PC-3 (cell line): ENCODE measurements at regions not wholly inside any gene's neighbourhood (a gene's known extent, or its start where the extent isn't known, plus 50 kb on each side); places are given as distances from the start of the nearest gene placed in this dataset.
"Not testable (repeated sequence)": the region's sequence is repeated elsewhere in the genome, so short reads cannot be mapped to it uniquely, and the experiment has no call there.

Source experiments
- ATAC-seq: fragments of 200-7000 bp; cut with Tn5 transposase; 2 replicates; pipeline ENCODE4 v1.9.1; 2020; ENCODE audit warnings: mild to moderate bottlenecking, moderate library complexity
- BruUV-seq: library from RNA; stranded (reverse); fragments of 400-500 nt; replicated peaks from 2 replicates; lab custom pipeline; 2021; lab: Mats Ljungman, UMichigan
- CTCF ChIA-PET: fragments of 300-600 bp; sonication (Branson Sonifier 250); formaldehyde crosslinking; loops from one replicate; lab custom pipeline; 2022; ENCODE audit warnings: antibody characterized with exemption; lab: Charles Lee
- POLR2A ChIA-PET: fragments of 300-600 bp; sonication (Branson Sonifier 250); formaldehyde crosslinking; loops from one replicate; lab custom pipeline; 2022; ENCODE audit warnings: antibody characterized with exemption; ENCODE audit not compliant: unreplicated experiment; lab: Charles Lee
- DNase-seq: peaks from one replicate; pipeline ENCODE4 v3.0.0-alpha.2; 2015
- H2AFZ ChIP-seq: fragments of 300-600 bp; sonication (generic); 2 replicates; pipeline ENCODE4 v1.6.0; 2016; ENCODE audit warnings: antibody characterized with exemption, low read length
- H3F3A ChIP-seq: fragments of 300-600 bp; sonication (generic); one replicate; pipeline ENCODE4 v1.6.0; 2017; ENCODE audit warnings: antibody characterized with exemption, low read length, control low read depth, mild to moderate bottlenecking; ENCODE audit not compliant: unreplicated experiment
- H3K27ac ChIP-seq: fragments of 300-600 bp; sonication (generic); 2 replicates; pipeline ENCODE4 v1.5.1; 2016; ENCODE audit warnings: mild to moderate bottlenecking, low read length
- H3K27me3 ChIP-seq: fragments of 300-600 bp; sonication (generic); 2 replicates; pipeline ENCODE4 v1.6.1; 2016; ENCODE audit warnings: low read length, mixed read lengths
- H3K36me3 ChIP-seq: fragments of 300-600 bp; sonication (generic); 2 replicates; pipeline ENCODE4 v1.6.1; 2016; ENCODE audit warnings: low read depth, mixed run types, low read length, mixed read lengths
- H3K4me1 ChIP-seq: fragments of 300-600 bp; sonication (generic); 2 replicates; pipeline ENCODE4 v1.5.1; 2016; ENCODE audit warnings: low read length; ENCODE audit not compliant: insufficient read depth
- H3K4me2 ChIP-seq: fragments of 300-600 bp; sonication (generic); 2 replicates; pipeline ENCODE4 v1.6.0; 2016; ENCODE audit warnings: low read length
- H3K4me3 ChIP-seq: fragments of 300-600 bp; sonication (generic); 2 replicates; pipeline ENCODE4 v1.5.1; 2016; ENCODE audit warnings: mild to moderate bottlenecking, low read length, mixed read lengths
- H3K79me2 ChIP-seq: fragments of 300-600 bp; sonication (generic); 2 replicates; pipeline ENCODE4 v1.6.1; 2017; ENCODE audit warnings: low read length, mixed read lengths
- H3K9ac ChIP-seq: fragments of 300-600 bp; sonication (generic); 2 replicates; pipeline ENCODE4 v1.6.0; 2016; ENCODE audit warnings: mild to moderate bottlenecking, low read length
- H3K9me2 ChIP-seq: fragments of 300-600 bp; sonication (generic); replicated peaks from 2 replicates; pipeline ENCODE4 v1.6.1; 2016; ENCODE audit warnings: mixed run types, low read length, mixed read lengths
- H3K9me3 ChIP-seq: fragments of 300-600 bp; sonication (generic); 2 replicates; pipeline ENCODE4 v1.6.1; 2016; ENCODE audit warnings: low read length, mixed read lengths
- H4K20me1 ChIP-seq: fragments of 300-600 bp; sonication (generic); 2 replicates; pipeline ENCODE4 v1.6.1; 2016; ENCODE audit warnings: low read length, mixed read lengths
- EZH2 ChIP-seq: fragments of 300-600 bp; sonication (generic); IDR thresholded peaks from one replicate; pipeline ENCODE4 v1.6.1; 2017; ENCODE audit warnings: antibody characterized with exemption, mild to moderate bottlenecking, low read length; ENCODE audit not compliant: unreplicated experiment
- EZH2phosphoT487 ChIP-seq: fragments of 300-600 bp; sonication (generic); IDR thresholded peaks from 2 replicates; pipeline ENCODE4 v1.6.1; 2018; ENCODE audit warnings: mild to moderate bottlenecking, antibody characterized with exemption, low read length, borderline replicate concordance
- intact Hi-C: fragments of 100-400 bp; cut with micrococcal nuclease; formaldehyde crosslinking; loops from 2 replicates; pipeline ENCODE4 v1.9.0; 2023
- TF ChIP-seq, protein P1 (sequence below): fragments of 300-600 bp; sonication (generic); conservative IDR thresholded peaks from 2 replicates; pipeline ENCODE4 v1.5.1; 2017; ENCODE audit warnings: antibody characterized with exemption, low read depth, mild to moderate bottlenecking, low read length

DNA sequence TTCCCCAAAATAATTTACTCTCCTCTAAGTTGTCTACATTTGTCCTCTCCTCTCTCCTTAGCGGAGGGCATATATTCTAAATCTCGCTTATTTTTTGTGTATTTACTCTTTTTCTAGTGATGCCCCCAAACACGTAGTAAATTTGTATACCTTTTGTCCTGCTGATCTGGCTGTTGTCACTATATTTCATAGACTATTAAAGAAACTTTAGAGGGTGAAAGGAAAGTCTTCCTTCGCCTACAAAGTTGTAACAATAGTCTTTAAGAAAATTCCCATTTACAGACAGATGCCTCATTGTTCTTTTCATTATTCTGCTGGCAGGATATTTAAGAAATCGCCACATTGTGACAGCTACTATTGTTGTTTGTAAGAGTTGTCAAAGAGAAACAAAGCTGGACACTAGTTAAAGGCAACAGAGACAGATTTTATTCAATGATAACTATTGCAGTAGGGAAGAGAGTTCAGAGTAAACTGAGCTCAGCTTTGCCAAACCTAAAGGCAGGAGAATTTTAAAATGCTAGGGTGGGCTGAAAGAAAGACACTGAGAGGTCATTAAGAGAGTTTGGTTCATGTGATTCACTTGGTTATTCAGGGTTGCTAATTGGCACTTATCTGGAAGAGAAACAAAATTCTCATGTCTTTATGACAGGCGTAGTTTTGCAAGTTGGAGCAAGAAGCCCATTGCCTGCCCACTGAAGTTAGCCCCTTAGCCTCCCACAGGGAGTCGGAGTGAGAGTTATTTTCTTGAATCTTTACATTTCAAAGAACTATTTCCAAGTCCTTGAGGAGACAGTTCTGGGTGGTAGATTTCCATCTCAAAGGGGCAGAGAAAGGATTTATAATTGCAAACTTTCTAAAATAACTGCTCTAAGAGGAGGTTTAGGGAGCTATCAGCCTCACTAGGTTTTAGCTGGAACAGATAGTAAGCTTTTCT lies 1272.5 kb upstream of the SEL1L start:
- no peak for ATAC-seq

DNA sequence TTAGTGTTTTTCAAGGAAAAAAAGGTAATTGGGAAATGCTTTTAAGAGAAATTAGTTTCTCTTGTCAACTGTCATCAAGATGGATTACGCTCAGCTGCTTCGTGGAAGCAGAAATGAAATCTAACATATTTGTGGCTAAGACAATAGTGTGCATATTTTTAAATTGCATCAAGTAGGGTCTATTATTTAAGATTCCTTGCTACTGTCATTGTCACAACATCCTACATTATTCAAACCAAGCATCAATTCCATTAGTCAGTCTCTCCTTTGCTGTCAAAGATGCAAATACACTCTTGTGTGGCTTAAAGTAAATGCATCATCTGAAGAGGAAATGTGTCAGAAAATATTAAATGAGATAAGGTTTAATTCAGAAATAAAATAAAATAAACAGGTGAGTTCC lies 1277.6 kb upstream of the SEL1L start:
- Histone ChIP-seq H3K9me3 (no peaks in the 10 kb centered on the region), H3K9ac (no peak overlapping the region), H3K4me2 (no peak overlapping the region), H3F3A (no peaks in the 10 kb centered on the region), H4K20me1 (no peaks in the 10 kb centered on the region), H3K27me3 (no peaks in the 10 kb centered on the region), H3K79me2 (no peaks in the 10 kb centered on the region), H3K4me1 (no peaks in the 10 kb centered on the region), H3K27ac (no peak overlapping the region), H3K9me2 (no peaks in the 10 kb centered on the region), H2AFZ (no peak overlapping the region), H3K4me3 (no peak overlapping the region), H3K36me3 (no peaks in the 10 kb centered on the region)
- intact Hi-C loops, result no loop called here
- DNase-seq (no peak), ATAC-seq (no peak)
- CTCF ChIA-PET, result no interaction called here
- no TSS peak for BruUV-seq
- TF ChIP-seq, protein P1, sequence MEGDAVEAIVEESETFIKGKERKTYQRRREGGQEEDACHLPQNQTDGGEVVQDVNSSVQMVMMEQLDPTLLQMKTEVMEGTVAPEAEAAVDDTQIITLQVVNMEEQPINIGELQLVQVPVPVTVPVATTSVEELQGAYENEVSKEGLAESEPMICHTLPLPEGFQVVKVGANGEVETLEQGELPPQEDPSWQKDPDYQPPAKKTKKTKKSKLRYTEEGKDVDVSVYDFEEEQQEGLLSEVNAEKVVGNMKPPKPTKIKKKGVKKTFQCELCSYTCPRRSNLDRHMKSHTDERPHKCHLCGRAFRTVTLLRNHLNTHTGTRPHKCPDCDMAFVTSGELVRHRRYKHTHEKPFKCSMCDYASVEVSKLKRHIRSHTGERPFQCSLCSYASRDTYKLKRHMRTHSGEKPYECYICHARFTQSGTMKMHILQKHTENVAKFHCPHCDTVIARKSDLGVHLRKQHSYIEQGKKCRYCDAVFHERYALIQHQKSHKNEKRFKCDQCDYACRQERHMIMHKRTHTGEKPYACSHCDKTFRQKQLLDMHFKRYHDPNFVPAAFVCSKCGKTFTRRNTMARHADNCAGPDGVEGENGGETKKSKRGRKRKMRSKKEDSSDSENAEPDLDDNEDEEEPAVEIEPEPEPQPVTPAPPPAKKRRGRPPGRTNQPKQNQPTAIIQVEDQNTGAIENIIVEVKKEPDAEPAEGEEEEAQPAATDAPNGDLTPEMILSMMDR, result no peak
- TF ChIP-seq EZH2, result no peak
- TF ChIP-seq EZH2phosphoT487, result no peak
- POLR2A ChIA-PET, result no interaction called here

More for the DNA sequence above, 1272.5 kb upstream of the SEL1L start:
- TF ChIP-seq EZH2, result no peak
- TF ChIP-seq, protein P1, result no peak
- no peak for TF ChIP-seq EZH2phosphoT487
- Histone ChIP-seq H3K4me2 (no peak overlapping the region), H3K79me2 (no peaks in the 10 kb centered on the region), H3K4me3 (no peak overlapping the region), H3F3A (no peaks in the 10 kb centered on the region), H3K9me2 (no peaks in the 10 kb centered on the region), H3K36me3 (no peaks in the 10 kb centered on the region), H3K4me1 (no peaks in the 10 kb centered on the region), H4K20me1 (no peaks in the 10 kb centered on the region), H3K27ac (no peak overlapping the region), H3K27me3 (no peaks in the 10 kb centered on the region), H3K9me3 (peaks cover 4% of the 10 kb centered on the region), H3K9ac (no peak overlapping the region), H2AFZ (no peak overlapping the region)
- intact Hi-C loops, result no loop called here
- ChIA-PET CTCF (no interaction called here), POLR2A (no interaction called here)
- no peak for DNase-seq
- no TSS peak for BruUV-seq

DNA sequence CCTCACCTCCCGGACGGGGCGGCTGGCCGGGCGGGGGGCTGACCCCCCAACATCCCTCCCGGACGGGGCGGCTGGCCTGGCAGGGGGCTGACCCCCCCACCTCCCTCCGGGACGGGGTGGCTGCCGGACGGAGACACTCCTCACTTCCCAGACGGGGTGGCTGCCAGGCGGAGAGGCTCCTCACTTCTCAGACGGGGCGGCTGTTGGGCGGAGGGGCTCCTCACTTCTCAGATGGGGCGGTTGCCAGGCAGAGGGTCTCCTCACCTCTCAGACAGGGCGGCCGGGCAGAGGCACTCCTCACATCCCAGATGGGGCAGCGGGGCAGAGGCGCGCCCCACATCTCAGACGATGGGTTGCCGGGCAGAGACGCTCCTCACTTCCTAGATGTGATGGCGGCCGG lies 1280.7 kb upstream of the SEL1L start:
- H2AFZ ChIP-seq, H3K27ac ChIP-seq, H3K9me3 ChIP-seq, ATAC-seq, DNase-seq, H3F3A ChIP-seq, intact Hi-C loops, H3K4me2 ChIP-seq, CTCF ChIA-PET, H3K9me2 ChIP-seq, H3K36me3 ChIP-seq, H3K79me2 ChIP-seq, BruUV-seq, H3K4me1 ChIP-seq, H4K20me1 ChIP-seq, H3K4me3 ChIP-seq, H3K9ac ChIP-seq, POLR2A ChIA-PET, H3K27me3 ChIP-seq: not testable (repeated sequence)
